Upper lobe of left lung (tissue), 6 donors: ENCODE measurements at regions not wholly inside any gene's neighbourhood (a gene's known extent, or its start where the extent isn't known, plus 50 kb on each side); places are given as distances from the start of the nearest gene placed in this dataset.

Experiments used
- ATAC-seq, 2 donors: fragments of 200-7000 bp; cut with Tn5 transposase; one replicate each; pipeline ENCODE4 v1.9.1; 2022; ENCODE audit warnings: mild to moderate bottlenecking in 2 of 2, moderate library complexity in 2 of 2; ENCODE audit not compliant: low FRiP score in 2 of 2
- DNase-seq, 2 donors: peaks; one replicate each; pipeline ENCODE4 v3.0.0-alpha.2; 2019 to 2020
- H3K27ac ChIP-seq, 4 donors: fragments of 200-600 bp; sonication (generic); one replicate each; pipeline ENCODE4 v1.5.1; 2016 to 2019
- H3K27me3 ChIP-seq, 4 donors: fragments of 200-600 bp; sonication (generic); one replicate each; pipeline ENCODE4 v1.5.1; 2017 to 2019
- H3K36me3 ChIP-seq, 4 donors: fragments of 200-600 bp; sonication (generic); one replicate each; pipeline ENCODE4 v1.5.1; 2016 to 2019
- H3K4me1 ChIP-seq, 4 donors: fragments of 200-600 bp; sonication (generic); one replicate each; pipeline ENCODE4 v1.5.1; 2018 to 2019
- H3K4me3 ChIP-seq, 4 donors: fragments of 200-600 bp; sonication (generic); one replicate each; pipeline ENCODE4 v1.5.1; 2017 to 2019; ENCODE audit warnings: mild to moderate bottlenecking in 2 of 4, moderate library complexity in 1 of 4
- H3K9me3 ChIP-seq, 4 donors: fragments of 200-600 bp; sonication (generic); one replicate each; pipeline ENCODE4 v1.5.1; 2018 to 2019
- EP300 ChIP-seq, 4 donors: sonication (generic); formaldehyde crosslinking; IDR thresholded peaks; one replicate each; pipeline ENCODE4 v1.5.1; 2017; ENCODE audit warnings: antibody characterized with exemption in 4 of 4, control low read depth in 2 of 4
- POLR2A ChIP-seq, 4 donors: fragments of 450-650 bp; IDR thresholded peaks; one replicate each; pipeline ENCODE4 v1.5.1; 2016 to 2017; ENCODE audit warnings: antibody characterized with exemption in 4 of 4, mild to moderate bottlenecking in 2 of 4
- POLR2AphosphoS5 ChIP-seq, 2 donors: sonication (generic); formaldehyde crosslinking; IDR thresholded peaks; one replicate each; pipeline ENCODE4 v1.5.1; 2017; ENCODE audit warnings: antibody characterized with exemption in 2 of 2
- WGBS, 2 donors: methylation state at CpG; one replicate each; pipeline ENCODE4 v1.1.5; 2017 to 2018; 5-methylcytosine and 5-hydroxymethylcytosine counted together
- TF ChIP-seq, protein P1 (sequence below), 6 experiments: fragments of 450-650 bp in 4 of 6; fragments of 200-600 bp in 2 of 6; sonication (generic) in 2 of 6; IDR thresholded peaks; one replicate each; pipeline ENCODE4 v1.5.1; 2016 to 2019; ENCODE audit warnings: antibody characterized with exemption in 6 of 6
- donor health status: DM: no; HTN: no; CAD: no; lungs with moderate emphysema.
- donor health status: DM: no; HTN: yes; CAD: no; lungs with severe emphysema.

DNA sequence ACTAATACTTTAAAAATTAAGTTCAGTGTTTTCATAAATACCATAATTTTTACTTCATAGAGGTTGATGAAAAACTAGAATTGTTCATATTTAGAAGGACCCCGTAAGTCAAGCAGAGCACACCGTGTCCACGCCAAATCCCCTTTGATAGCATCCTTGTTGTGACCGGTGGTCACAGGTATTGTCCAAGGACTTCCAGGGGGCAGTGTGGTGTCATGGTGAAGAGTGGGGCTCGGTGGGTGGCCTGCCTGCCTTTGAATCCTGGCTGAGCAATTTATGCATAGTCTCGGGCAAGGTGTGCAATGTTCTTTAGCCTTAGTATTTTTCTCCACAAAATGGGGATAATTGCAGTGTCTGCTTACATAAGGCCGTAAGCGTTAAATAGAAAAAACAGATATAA lies 169.9 kb downstream of the KTN1 start:
- no peaks in the 10 kb centered on the region for H3K9me3 ChIP-seq
- DNase-seq, result no peak
- H3K27ac ChIP-seq, result no peak overlapping the region
- ATAC-seq, result no peak
- H3K4me1 ChIP-seq, result peaks cover 3 to 16% (median 12%) of the 10 kb centered on the region in 4 donors
- no peaks in the 10 kb centered on the region for H3K27me3 ChIP-seq
- WGBS, 2 donors, result 95 to 97% methylated on average over 8 of the region's 8 CpGs
- no peak for TF ChIP-seq POLR2A (IDR thresholded peaks at IDR 0.05)
- TF ChIP-seq, protein P1, sequence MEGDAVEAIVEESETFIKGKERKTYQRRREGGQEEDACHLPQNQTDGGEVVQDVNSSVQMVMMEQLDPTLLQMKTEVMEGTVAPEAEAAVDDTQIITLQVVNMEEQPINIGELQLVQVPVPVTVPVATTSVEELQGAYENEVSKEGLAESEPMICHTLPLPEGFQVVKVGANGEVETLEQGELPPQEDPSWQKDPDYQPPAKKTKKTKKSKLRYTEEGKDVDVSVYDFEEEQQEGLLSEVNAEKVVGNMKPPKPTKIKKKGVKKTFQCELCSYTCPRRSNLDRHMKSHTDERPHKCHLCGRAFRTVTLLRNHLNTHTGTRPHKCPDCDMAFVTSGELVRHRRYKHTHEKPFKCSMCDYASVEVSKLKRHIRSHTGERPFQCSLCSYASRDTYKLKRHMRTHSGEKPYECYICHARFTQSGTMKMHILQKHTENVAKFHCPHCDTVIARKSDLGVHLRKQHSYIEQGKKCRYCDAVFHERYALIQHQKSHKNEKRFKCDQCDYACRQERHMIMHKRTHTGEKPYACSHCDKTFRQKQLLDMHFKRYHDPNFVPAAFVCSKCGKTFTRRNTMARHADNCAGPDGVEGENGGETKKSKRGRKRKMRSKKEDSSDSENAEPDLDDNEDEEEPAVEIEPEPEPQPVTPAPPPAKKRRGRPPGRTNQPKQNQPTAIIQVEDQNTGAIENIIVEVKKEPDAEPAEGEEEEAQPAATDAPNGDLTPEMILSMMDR (IDR thresholded peaks at IDR 0.05), result no peak
- TF ChIP-seq POLR2AphosphoS5 (IDR thresholded peaks at IDR 0.05), result no peak
- no peak for TF ChIP-seq EP300 (IDR thresholded peaks at IDR 0.05)
- no peaks in the 10 kb centered on the region for H3K36me3 ChIP-seq
- no peak overlapping the region for H3K4me3 ChIP-seq

DNA sequence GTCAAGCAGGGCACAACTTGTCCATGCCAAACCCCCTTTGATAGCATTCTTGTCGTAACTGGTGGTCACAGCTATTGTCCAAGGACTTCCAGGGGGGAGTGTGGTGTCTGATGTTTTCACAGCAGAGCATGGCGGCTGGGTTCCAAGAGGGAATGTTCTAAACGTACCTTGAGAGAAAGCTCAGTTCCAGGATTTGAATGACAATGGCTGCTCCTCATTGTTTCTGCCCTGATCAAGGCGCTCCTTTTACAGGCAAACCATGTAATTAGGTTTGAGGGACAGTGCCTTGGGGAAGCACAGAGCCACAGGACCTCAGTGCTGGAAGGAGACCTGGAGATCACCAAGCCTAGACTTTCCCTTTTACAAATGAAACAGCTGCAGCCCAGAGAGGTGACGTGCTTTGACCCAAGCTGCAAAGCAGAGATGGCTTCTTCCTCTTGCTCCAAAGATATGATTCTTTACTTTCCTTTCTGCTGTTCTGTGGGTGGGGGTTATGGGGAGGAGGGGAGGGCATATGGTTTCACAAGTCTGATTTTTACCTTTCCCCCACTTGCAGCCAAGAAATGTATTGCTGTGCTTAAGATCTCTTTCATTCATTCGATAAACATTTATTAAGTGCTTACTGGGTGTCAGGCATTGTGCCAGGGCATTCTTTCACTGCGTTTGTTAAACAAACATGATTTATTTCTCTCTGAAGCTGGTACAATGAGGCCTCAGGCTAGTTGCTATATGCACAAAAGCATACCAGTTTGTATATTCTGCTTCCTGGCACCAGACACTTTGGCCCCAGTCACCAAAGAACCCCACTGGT lies 172.8 kb downstream of the KTN1 start:
- Histone ChIP-seq H3K36me3 (no peaks in the 10 kb centered on the region), H3K27ac (no peak overlapping the region), H3K27me3 (no peaks in the 10 kb centered on the region), H3K4me3 (no peak overlapping the region), H3K9me3 (no peaks in the 10 kb centered on the region), H3K4me1 (peaks cover 3 to 16% (median 15%) of the 10 kb centered on the region in 4 donors)
- ATAC-seq (peak; percentile 12 to 17), DNase-seq (peak in 1 of 2 donors; percentile 58)
- whole genome bisulfite sequencing, 2 donors, result 59 to 63% methylated on average over 7 of the region's 7 CpGs
- TF ChIP-seq POLR2AphosphoS5 (IDR thresholded peaks at IDR 0.05) (no peak), EP300 (IDR thresholded peaks at IDR 0.05) (no peak)
- TF ChIP-seq, protein P1 (IDR thresholded peaks at IDR 0.05), result no peak

DNA sequence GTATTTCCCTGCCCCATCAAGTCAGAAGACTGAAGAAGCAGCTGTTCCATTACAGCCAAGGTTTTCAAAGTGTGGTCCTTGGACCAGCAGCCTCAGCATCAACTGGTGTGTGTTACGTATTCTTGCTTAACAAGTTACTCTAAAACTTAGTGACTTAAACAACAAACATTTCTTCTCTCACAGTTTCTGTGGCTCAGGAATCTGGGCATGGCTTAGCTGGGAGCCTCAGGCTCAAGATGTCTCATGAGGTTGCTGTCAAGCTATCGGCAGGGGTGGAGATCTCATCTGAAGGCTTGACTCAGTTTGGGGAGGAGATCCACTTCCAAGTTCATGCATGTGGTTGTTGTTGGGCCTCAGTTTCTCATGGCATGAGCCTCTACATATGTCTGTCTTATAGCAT lies 174.5 kb downstream of the KTN1 start:
- H3K4me3 ChIP-seq, result no peak overlapping the region
- H3K9me3 ChIP-seq, result no peaks in the 10 kb centered on the region
- no peaks in the 10 kb centered on the region for H3K36me3 ChIP-seq
- no peak for DNase-seq
- H3K27me3 ChIP-seq, result no peaks in the 10 kb centered on the region
- TF ChIP-seq POLR2AphosphoS5 (IDR thresholded peaks at IDR 0.05) (no peak), POLR2A (IDR thresholded peaks at IDR 0.05) (no peak), EP300 (IDR thresholded peaks at IDR 0.05) (no peak)
- TF ChIP-seq, protein P1 (IDR thresholded peaks at IDR 0.05), result no peak
- no peak for ATAC-seq
- WGBS, 2 donors, result 84 to 94% methylated on average over 2 of the region's 2 CpGs
- peaks cover 3 to 16% (median 15%) of the 10 kb centered on the region in 4 donors for H3K4me1 ChIP-seq
- H3K27ac ChIP-seq, result no peak overlapping the region

DNA sequence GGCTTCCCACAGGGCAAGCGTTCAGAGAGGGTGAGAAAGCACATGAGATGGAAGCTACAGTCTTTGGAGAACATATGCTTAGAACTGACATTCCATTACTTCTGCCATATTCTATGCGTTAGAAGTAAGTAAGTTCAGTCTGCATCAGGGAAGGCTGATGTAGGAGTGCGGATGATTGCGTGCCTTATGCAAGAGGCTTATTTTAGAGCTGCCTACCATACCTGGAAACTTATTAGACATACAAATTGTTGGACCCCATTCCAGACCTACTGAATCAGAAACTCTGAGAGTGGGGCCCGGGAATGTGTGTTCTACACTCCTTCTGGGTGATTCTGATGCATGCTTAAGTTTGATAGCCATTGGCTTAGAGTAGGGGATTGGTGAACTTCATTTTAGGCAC lies 174.9 kb downstream of the KTN1 start:
- H3K27me3 ChIP-seq, result no peaks in the 10 kb centered on the region
- peaks cover 3 to 16% (median 15%) of the 10 kb centered on the region in 4 donors for H3K4me1 ChIP-seq
- TF ChIP-seq POLR2AphosphoS5 (IDR thresholded peaks at IDR 0.05), result no peak
- no peak for TF ChIP-seq POLR2A (IDR thresholded peaks at IDR 0.05)
- no peak for TF ChIP-seq EP300 (IDR thresholded peaks at IDR 0.05)
- TF ChIP-seq, protein P1 (IDR thresholded peaks at IDR 0.05), result no peak
- H3K4me3 ChIP-seq, result no peak overlapping the region
- 93 to 97% methylated on average over 5 of the region's 5 CpGs for WGBS, 2 donors
- DNase-seq, result no peak
- ATAC-seq, result no peak
- no peak overlapping the region for H3K27ac ChIP-seq
- no peaks in the 10 kb centered on the region for H3K36me3 ChIP-seq
- no peaks in the 10 kb centered on the region for H3K9me3 ChIP-seq

DNA sequence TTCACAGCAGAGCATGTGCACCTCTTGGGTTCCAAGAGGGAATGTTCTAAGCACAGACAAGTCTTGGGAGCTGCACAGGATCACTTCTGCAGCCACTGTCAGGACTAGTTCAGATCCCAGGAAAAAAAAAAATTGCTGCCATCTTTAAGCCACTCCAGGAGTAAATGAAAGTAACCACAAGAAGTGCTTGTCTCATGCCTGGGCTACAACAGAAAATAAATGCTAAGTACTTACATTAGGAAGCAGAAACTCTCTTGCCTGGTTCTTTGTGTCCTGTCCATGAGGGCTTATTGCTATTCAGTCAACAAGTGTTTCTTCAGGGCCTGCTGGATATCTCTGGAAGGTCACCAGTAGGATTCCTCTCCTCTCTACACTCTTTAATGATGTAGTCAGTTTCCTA lies 176.1 kb downstream of the KTN1 start:
- Histone ChIP-seq H3K27me3 (no peaks in the 10 kb centered on the region), H3K4me3 (no peak overlapping the region), H3K4me1 (peaks cover 3 to 16% (median 15%) of the 10 kb centered on the region in 4 donors), H3K9me3 (no peaks in the 10 kb centered on the region), H3K27ac (no peak overlapping the region), H3K36me3 (no peaks in the 10 kb centered on the region)
- DNase-seq (no peak), ATAC-seq (no peak)
- TF ChIP-seq, protein P1 (IDR thresholded peaks at IDR 0.05), result no peak
- TF ChIP-seq EP300 (IDR thresholded peaks at IDR 0.05), result no peak
- no peak for TF ChIP-seq POLR2A (IDR thresholded peaks at IDR 0.05)
- no peak for TF ChIP-seq POLR2AphosphoS5 (IDR thresholded peaks at IDR 0.05)
